B cell (primary cell): ENCODE measurements at regions not wholly inside any gene's neighbourhood (a gene's known extent, or its start where the extent isn't known, plus 50 kb on each side); places are given as distances from the start of the nearest gene placed in this dataset.

Experiments
- ATAC-seq: fragments of 200-7000 bp; cut with Tn5 transposase; one replicate; pipeline ENCODE4 v1.10.0; 2021; ENCODE audit warnings: low read depth, mild to moderate bottlenecking, moderate number of reproducible peaks, moderate library complexity
- CTCF ChIA-PET: fragments of 350-600 bp; sonication (Branson Sonifier 250); formaldehyde crosslinking; loops from one replicate; lab custom pipeline; 2021; ENCODE audit warnings: antibody characterized with exemption, inconsistent platforms; lab: Charles Lee
- POLR2A ChIA-PET: fragments of 350-600 bp; sonication (Branson Sonifier 250); formaldehyde crosslinking; loops from one replicate; lab custom pipeline; 2021; ENCODE audit warnings: antibody characterized with exemption; lab: Charles Lee
- DNase-seq: peaks from one replicate; pipeline ENCODE4 v3.0.0; 2013
- H2AFZ ChIP-seq: 2 replicates; pipeline ENCODE4 v1.6.1; 2012; ENCODE audit warnings: mild to moderate bottlenecking, low read depth, low read length; ENCODE audit not compliant: insufficient read depth, poor library complexity, severe bottlenecking
- H3K27ac ChIP-seq, 2 donors: 1 replicate in 1 of 2; 2 replicates in 1 of 2; pipeline ENCODE4 v1.5.1; 2012 to 2013; ENCODE audit warnings: low read length in 2 of 2, mild to moderate bottlenecking in 2 of 2, moderate library complexity in 1 of 2
- H3K27me3 ChIP-seq, 4 experiments: fragments of 200-600 bp in 1 of 4; sonication (generic) in 1 of 4; replicated peaks in 1 of 4; 1 replicate in 2 of 4; 2 replicates in 2 of 4; pipeline versions ENCODE4 v1.6.1 to v1.7.0; 2013 to 2016; ENCODE audit warnings: low read length in 3 of 4, mild to moderate bottlenecking in 2 of 4, mixed read lengths in 1 of 4, moderate library complexity in 1 of 4; ENCODE audit not compliant: insufficient read depth in 4 of 4, control insufficient read depth in 3 of 4; ENCODE audit errors: control extremely low read depth in 1 of 4
- H3K36me3 ChIP-seq, 2 experiments: replicated peaks in 1 of 2; 1 replicate in 1 of 2; 2 replicates in 1 of 2; pipeline versions ENCODE4 v1.6.1 to v1.7.1; 2013; ENCODE audit warnings: low read length in 1 of 2; ENCODE audit not compliant: insufficient read depth in 2 of 2, control insufficient read depth in 1 of 2; ENCODE audit errors: control extremely low read depth in 1 of 2, extremely low read depth in 1 of 2
- H3K4me1 ChIP-seq, 2 donors: fragments of 200-600 bp in 1 of 2; sonication (generic) in 1 of 2; 1 replicate in 1 of 2; 2 replicates in 1 of 2; pipeline versions ENCODE4 v1.5.1 to v1.6.1; 2013 to 2017; ENCODE audit warnings: low read length in 2 of 2; ENCODE audit not compliant: control insufficient read depth in 2 of 2, insufficient read depth in 2 of 2
- H3K4me2 ChIP-seq: replicated peaks from 2 replicates; pipeline ENCODE3; 2012; ENCODE audit warnings: mild to moderate bottlenecking, low read depth, low read length; ENCODE audit not compliant: poor library complexity, severe bottlenecking
- H3K4me3 ChIP-seq, 5 experiments: fragments of 200-600 bp in 1 of 5; sonication (generic) in 1 of 5; 1 replicate in 3 of 5; 2 replicates in 2 of 5; pipeline versions ENCODE4 v1.5.1 to v1.7.0; 2011 to 2016; ENCODE audit warnings: low read length in 4 of 5, mild to moderate bottlenecking in 4 of 5, low read depth in 2 of 5, control low read depth in 1 of 5, moderate library complexity in 1 of 5; ENCODE audit not compliant: insufficient read depth in 1 of 5; ENCODE audit errors: control extremely low read depth in 1 of 5, extremely low read depth in 1 of 5
- H3K79me2 ChIP-seq: fragments of 200-600 bp; sonication (generic); one replicate; pipeline ENCODE4 v1.6.0; 2016; ENCODE audit warnings: low read length; ENCODE audit not compliant: control insufficient read depth, insufficient read depth
- H3K9ac ChIP-seq: fragments of 200-600 bp; sonication (generic); 2 replicates; pipeline ENCODE4 v1.6.1; 2017; ENCODE audit warnings: mild to moderate bottlenecking, low read length, moderate library complexity
- H3K9me3 ChIP-seq, 3 donors: one replicate each; pipeline versions ENCODE4 v1.6.1 to v1.7.1; 2013; ENCODE audit warnings: low read length in 2 of 3; ENCODE audit not compliant: control insufficient read depth in 2 of 3, insufficient read depth in 1 of 3; ENCODE audit errors: control extremely low read depth in 1 of 3
- H4K20me1 ChIP-seq: 2 replicates; pipeline ENCODE4 v1.6.0; 2012; ENCODE audit warnings: mild to moderate bottlenecking, low read length; ENCODE audit not compliant: insufficient read depth, control insufficient read depth, poor library complexity, severe bottlenecking
- H3K27ac Mint-ChIP-seq: one replicate; pipeline ENCODE4 v1.8.0; 2021; ENCODE audit warnings: mixed read lengths
- H3K27me3 Mint-ChIP-seq: one replicate; pipeline ENCODE4 v1.8.0; 2021; ENCODE audit warnings: mixed read lengths
- H3K4me1 Mint-ChIP-seq: one replicate; pipeline ENCODE4 v1.8.0; 2021; ENCODE audit warnings: mixed read lengths
- H3K4me3 Mint-ChIP-seq: one replicate; pipeline ENCODE4 v1.8.0; 2021; ENCODE audit warnings: mixed read lengths
- H3K9me3 Mint-ChIP-seq: one replicate; pipeline ENCODE4 v1.8.0; 2022; ENCODE audit warnings: mixed read lengths; ENCODE audit not compliant: insufficient read depth
- EZH2 ChIP-seq: IDR thresholded peaks from 2 replicates; pipeline ENCODE4 v1.6.1; 2012; ENCODE audit warnings: borderline replicate concordance, low read depth, mild to moderate bottlenecking, moderate library complexity, low read length; ENCODE audit not compliant: insufficient read depth, poor library complexity, severe bottlenecking
- WGBS: methylation state at CpG from one replicate; pipeline ENCODE4 v1.1.5; 2013; ENCODE audit warnings: missing lambda C conversion rate; ENCODE audit not compliant: insufficient coverage; 5-methylcytosine and 5-hydroxymethylcytosine counted together
- intact Hi-C: fragments of 100-400 bp; cut with micrococcal nuclease; formaldehyde crosslinking; loops from one replicate; pipeline ENCODE4 v1.10.0; 2022
- TF ChIP-seq, protein P1 (sequence below): fragments of 200-600 bp; IDR thresholded peaks from one replicate; pipeline ENCODE4 v1.8.0; 2022; ENCODE audit warnings: antibody characterized with exemption, mild to moderate bottlenecking

DNA sequence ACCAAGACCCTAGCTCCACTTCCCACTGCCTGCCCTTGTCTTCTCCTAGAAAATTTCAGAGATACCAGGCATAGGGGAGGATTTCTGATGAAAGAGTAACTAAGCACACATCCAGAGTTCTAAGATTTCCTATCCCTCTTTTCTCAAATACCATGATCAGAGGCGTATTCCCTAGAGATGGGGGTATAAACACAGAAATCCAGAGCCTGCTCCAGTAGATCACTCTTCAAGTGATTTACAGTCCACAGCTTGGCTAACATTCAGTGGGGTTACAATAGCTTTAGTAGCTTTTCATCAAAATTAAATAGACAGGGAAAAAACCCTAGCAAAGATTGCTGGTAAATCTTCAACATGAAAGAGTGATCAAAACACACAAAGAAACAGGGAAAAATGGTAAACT is 800.7 kb upstream of the GRM7 start:
- Histone ChIP-seq H4K20me1 (no peaks in the 10 kb centered on the region), H3K27ac (no peak overlapping the region), H3K36me3 (no peaks in the 10 kb centered on the region), H3K9me3 (no peaks in the 10 kb centered on the region), H3K4me3 (no peak overlapping the region), H3K27me3 (no peaks in the 10 kb centered on the region), H3K9ac (no peak overlapping the region), H3K4me2 (no peak overlapping the region), H3K4me1 (no peaks in the 10 kb centered on the region), H2AFZ (no peak overlapping the region), H3K79me2 (no peaks in the 10 kb centered on the region)
- Mint-ChIP-seq H3K27ac (no peak overlapping the region), H3K4me1 (no peaks in the 10 kb centered on the region), H3K27me3 (no peaks in the 10 kb centered on the region), H3K9me3 (no peaks in the 10 kb centered on the region), H3K4me3 (no peak overlapping the region)
- no peak for DNase-seq
- ChIA-PET CTCF (no interaction called here), POLR2A (no interaction called here)
- no peak for TF ChIP-seq EZH2
- TF ChIP-seq, protein P1, sequence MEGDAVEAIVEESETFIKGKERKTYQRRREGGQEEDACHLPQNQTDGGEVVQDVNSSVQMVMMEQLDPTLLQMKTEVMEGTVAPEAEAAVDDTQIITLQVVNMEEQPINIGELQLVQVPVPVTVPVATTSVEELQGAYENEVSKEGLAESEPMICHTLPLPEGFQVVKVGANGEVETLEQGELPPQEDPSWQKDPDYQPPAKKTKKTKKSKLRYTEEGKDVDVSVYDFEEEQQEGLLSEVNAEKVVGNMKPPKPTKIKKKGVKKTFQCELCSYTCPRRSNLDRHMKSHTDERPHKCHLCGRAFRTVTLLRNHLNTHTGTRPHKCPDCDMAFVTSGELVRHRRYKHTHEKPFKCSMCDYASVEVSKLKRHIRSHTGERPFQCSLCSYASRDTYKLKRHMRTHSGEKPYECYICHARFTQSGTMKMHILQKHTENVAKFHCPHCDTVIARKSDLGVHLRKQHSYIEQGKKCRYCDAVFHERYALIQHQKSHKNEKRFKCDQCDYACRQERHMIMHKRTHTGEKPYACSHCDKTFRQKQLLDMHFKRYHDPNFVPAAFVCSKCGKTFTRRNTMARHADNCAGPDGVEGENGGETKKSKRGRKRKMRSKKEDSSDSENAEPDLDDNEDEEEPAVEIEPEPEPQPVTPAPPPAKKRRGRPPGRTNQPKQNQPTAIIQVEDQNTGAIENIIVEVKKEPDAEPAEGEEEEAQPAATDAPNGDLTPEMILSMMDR: no peak
- ATAC-seq: no peak
- intact Hi-C loops: no loop called here
- no CpG with 5 or more reads among the region's 1 CpG for WGBS

DNA sequence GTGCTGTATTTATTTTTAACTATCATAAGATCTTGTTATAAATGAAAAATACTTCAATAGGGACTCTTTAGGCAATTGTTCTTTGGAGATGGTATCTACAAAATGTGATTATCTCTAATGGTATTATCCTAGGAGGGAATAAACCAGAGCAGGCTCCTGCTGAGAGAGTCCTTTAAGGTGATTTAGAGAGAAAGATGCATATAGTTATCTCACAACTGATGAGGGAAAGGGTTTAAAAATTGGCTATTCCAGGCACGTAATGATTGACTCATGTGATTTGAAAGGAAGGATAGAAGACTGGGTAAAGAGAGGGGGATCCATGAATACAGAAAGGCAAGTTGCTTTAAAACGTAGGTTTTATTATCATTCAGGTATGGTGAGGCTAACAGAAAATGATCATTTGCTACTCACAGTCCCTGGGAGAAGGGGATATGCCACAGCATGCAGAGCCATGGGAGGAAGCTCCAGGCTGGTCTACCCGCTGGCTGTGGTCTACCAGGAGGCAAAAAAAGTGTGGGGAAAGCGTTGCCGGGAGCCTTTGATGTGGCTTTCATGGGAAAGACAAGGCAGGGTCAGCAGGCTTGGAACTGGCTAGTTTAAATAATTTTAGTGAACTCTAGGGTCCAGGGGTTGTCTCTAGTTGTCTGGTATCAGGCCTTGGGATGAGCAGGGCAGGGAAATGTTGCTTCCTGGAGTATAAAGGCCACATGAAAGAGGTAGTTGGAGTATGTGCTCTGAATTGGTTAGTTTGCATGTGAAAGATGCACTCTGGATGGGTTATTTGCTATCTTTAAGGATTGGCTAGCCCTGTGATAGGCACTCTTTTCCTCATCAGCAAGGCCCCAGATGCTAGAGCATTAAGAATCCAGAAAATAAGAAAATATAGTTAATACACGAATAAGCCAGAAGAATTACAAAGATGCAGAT is 798.4 kb upstream of the GRM7 start:
- Mint-ChIP-seq H3K4me3 (no peak overlapping the region), H3K27ac (no peak overlapping the region), H3K9me3 (no peaks in the 10 kb centered on the region), H3K4me1 (no peaks in the 10 kb centered on the region), H3K27me3 (no peaks in the 10 kb centered on the region)
- Histone ChIP-seq H3K27ac (no peak overlapping the region), H3K27me3 (no peaks in the 10 kb centered on the region), H4K20me1 (no peaks in the 10 kb centered on the region), H3K4me3 (no peak overlapping the region), H2AFZ (no peak overlapping the region), H3K4me2 (no peak overlapping the region), H3K9me3 (no peaks in the 10 kb centered on the region), H3K36me3 (no peaks in the 10 kb centered on the region), H3K4me1 (no peaks in the 10 kb centered on the region), H3K79me2 (no peaks in the 10 kb centered on the region), H3K9ac (no peak overlapping the region)
- ChIA-PET POLR2A (no interaction called here), CTCF (no interaction called here)
- TF ChIP-seq, protein P1: no peak
- TF ChIP-seq EZH2: no peak
- WGBS: 77% methylated on average over 5 of the region's 6 CpGs
- ATAC-seq: no peak
- no peak for DNase-seq
- intact Hi-C loops: no loop called here
